ENCODE measurements at regions not wholly inside any gene's neighbourhood (a gene's known extent, or its start where the extent isn't known, plus 50 kb on each side); places are given as distances from the start of the nearest gene placed in this dataset.

DNA sequence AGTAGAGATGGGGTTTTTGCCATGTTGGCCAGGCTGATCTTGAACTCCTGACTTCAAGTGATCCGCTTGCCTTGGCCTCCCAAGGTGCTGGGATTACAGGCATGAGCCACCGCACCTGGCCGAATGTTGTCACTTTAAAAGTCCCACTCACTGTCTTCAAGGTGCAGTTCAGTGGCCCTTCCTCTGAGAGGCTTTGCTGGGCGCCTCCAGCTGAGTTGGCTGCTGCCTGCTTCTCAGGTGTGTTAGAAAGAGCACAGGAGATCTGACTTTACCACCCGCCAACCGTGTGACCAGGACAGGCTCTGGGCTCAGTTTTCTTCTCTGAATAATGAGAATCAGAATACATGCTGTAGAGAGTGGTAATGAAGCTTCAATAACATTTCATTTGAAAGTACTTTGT lies 207.4 kb downstream of the CEP135 start:
- no peak for DNase-seq (ENCODE audit: low spot score)
- TF ChIP-seq, protein P1, sequence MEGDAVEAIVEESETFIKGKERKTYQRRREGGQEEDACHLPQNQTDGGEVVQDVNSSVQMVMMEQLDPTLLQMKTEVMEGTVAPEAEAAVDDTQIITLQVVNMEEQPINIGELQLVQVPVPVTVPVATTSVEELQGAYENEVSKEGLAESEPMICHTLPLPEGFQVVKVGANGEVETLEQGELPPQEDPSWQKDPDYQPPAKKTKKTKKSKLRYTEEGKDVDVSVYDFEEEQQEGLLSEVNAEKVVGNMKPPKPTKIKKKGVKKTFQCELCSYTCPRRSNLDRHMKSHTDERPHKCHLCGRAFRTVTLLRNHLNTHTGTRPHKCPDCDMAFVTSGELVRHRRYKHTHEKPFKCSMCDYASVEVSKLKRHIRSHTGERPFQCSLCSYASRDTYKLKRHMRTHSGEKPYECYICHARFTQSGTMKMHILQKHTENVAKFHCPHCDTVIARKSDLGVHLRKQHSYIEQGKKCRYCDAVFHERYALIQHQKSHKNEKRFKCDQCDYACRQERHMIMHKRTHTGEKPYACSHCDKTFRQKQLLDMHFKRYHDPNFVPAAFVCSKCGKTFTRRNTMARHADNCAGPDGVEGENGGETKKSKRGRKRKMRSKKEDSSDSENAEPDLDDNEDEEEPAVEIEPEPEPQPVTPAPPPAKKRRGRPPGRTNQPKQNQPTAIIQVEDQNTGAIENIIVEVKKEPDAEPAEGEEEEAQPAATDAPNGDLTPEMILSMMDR (IDR thresholded peaks at IDR 0.05; ENCODE audit: extremely low read depth, insufficient read depth, missing control alignments) = no peak
- in situ Hi-C loops (cut with MboI; ENCODE audit: low pct_unique_long_range_greater_than_20kb, low sequenced_read_pairs, unreplicated experiment) = no loop called here

DNA sequence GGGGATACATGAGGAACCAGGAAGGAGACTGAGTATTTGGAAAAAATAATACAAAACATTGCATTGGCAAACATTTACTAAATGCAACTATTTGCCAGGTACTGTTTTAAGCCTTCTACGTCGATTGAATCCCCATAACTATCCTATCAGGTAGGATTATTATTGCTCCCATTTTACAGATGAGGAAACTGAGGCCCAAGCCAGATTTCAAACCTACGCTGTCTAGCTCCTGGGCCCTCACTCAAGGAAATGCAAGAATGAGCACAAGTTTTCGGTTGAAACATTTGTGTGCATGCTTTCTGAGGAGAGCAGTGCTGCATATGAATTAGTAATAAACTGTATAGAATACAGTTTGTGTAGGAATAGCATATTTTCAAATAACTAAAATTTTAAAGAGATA lies 206.7 kb downstream of the CEP135 start:
- DNase-seq (ENCODE audit: low spot score) = no peak
- TF ChIP-seq, protein P1 (IDR thresholded peaks at IDR 0.05; ENCODE audit: extremely low read depth, insufficient read depth, missing control alignments) = no peak
- in situ Hi-C loops (cut with MboI; ENCODE audit: low pct_unique_long_range_greater_than_20kb, low sequenced_read_pairs, unreplicated experiment) = no loop called here

DNA sequence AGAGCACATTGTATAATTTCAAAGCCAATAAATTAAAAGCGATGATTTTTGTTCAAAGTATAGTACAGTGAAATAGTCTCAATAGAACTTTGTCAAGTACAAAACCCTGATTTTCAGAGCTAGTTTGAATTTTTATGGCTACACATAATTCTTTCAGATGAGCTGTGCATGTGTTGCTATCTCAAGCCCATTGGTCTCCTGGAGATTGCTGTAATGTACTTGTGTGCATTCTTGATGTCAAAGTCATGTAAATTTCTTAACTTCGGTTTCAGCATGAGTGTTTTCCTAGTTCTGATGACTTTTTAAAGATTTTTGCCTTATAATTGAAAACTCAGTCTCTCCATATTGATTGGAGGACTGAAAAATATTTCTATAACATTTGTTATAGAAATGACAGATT lies 200.8 kb downstream of the CEP135 start:
- DNase-seq (ENCODE audit: low spot score) = no peak
- in situ Hi-C loops (cut with MboI; ENCODE audit: low pct_unique_long_range_greater_than_20kb, low sequenced_read_pairs, unreplicated experiment) = no loop called here

DNA sequence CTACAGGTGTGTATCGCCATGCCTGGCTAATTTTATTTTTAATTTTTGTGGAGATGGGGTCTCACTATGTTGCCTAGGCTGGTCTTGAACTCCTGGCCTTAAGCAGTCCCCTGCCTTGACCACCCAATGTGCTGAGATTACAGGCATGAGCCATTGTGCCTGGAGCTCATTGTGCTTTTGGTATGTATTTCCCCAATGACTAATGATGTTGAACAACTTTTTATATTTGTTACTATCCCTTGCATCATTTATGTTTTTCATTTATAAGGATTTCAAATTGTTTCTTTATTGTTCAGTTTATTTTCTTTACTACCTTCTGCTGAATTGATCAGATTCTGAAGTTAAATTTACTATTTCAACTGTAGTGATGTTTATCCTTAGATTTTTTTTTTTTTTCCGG lies 199.7 kb downstream of the CEP135 start:
- in situ Hi-C loops (cut with MboI; ENCODE audit: low pct_unique_long_range_greater_than_20kb, low sequenced_read_pairs, unreplicated experiment) = no loop called here
- TF ChIP-seq, protein P1 (IDR thresholded peaks at IDR 0.05; ENCODE audit: extremely low read depth, insufficient read depth, missing control alignments) = no peak

More for the DNA sequence above, 200.8 kb downstream of the CEP135 start:
- TF ChIP-seq, protein P1 (IDR thresholded peaks at IDR 0.05; ENCODE audit: extremely low read depth, insufficient read depth, missing control alignments) = no peak

DNA sequence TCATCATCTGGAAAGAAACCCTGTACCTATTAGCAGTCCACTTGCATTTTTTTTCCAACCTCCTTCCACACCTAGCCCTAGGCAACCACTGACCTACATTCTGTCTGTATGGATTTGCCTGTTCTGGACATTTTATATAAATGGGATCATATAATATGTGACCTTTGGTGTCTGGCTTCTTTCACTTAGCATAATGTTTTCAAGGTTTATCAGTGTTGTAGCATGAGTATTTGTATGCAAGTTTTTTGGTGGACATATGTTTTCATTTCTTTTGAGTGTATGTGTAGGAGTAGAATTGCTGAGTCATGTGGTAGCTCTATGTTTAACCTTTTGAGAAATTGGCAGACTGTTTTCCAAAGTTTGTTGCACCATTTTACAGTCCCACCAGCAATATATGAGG lies 198.6 kb downstream of the CEP135 start:
- no peak for DNase-seq (ENCODE audit: low spot score)
- TF ChIP-seq, protein P1 (IDR thresholded peaks at IDR 0.05; ENCODE audit: extremely low read depth, insufficient read depth, missing control alignments) = no peak
- in situ Hi-C loops (cut with MboI; ENCODE audit: low pct_unique_long_range_greater_than_20kb, low sequenced_read_pairs, unreplicated experiment) = no loop called here

More for the DNA sequence above, 199.7 kb downstream of the CEP135 start:
- DNase-seq (ENCODE audit: low spot score) = no peak

DNA sequence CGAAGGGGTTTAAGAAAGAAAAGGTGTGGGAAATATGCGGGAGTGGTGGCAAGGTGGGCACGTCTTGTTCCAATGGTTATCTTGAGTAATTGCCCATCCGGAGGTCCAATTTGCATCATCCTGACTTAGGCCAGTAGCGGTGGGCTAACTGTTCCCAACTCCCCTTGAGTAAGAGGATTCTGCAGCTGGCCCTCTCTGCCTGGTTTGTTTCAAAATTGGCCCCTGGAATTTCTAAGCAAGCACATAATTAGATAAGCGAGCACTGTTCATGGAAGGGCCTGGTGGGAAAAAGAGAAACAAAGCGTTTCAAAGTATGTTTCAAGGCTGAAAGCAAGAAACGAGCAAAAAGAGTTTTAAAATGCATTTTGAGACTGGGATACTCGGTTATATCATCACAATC lies 198.2 kb downstream of the CEP135 start:
- DNase-seq (ENCODE audit: low spot score) = no peak
- in situ Hi-C loops (cut with MboI; ENCODE audit: low pct_unique_long_range_greater_than_20kb, low sequenced_read_pairs, unreplicated experiment) = no loop called here
- TF ChIP-seq, protein P1 (IDR thresholded peaks at IDR 0.05; ENCODE audit: extremely low read depth, insufficient read depth, missing control alignments) = no peak

DNA sequence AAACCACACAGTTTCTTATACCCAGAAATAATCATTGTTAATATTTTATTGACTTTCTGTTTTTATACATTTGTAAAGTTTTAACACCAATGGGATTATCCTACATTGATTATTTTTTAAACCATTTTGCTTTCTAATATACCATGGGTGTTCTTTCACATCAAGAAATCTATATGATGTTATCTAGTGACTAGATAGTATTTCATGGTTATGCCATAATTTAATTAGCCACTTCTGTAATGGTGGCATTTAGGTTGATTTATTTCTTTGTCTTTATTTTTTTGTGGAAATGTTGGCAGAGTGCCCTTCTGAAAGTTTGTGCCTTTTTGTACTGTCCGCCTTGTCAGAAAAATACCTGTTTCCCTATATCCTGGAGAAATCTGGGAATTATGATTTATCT lies 193.3 kb downstream of the CEP135 start:
- no peak for DNase-seq (ENCODE audit: low spot score)
- TF ChIP-seq, protein P1 (IDR thresholded peaks at IDR 0.05; ENCODE audit: extremely low read depth, insufficient read depth, missing control alignments) = no peak
- in situ Hi-C loops (cut with MboI; ENCODE audit: low pct_unique_long_range_greater_than_20kb, low sequenced_read_pairs, unreplicated experiment) = no loop called here

Data from GM13977 (cell line).